H9 (cell line): ENCODE measurements at regions not wholly inside any gene's neighbourhood (a gene's known extent, or its start where the extent isn't known, plus 50 kb on each side); places are given as distances from the start of the nearest gene placed in this dataset.

ENCODE experiments used
- DNase-seq: peaks from one replicate; pipeline ENCODE4 v3.0.0-alpha.2; 2017
- H2AFZ ChIP-seq: one replicate; pipeline ENCODE4 v1.6.1; 2013; ENCODE audit warnings: mild to moderate bottlenecking, low read length, control low read depth, moderate library complexity
- H2AK5ac ChIP-seq: 2 replicates; pipeline ENCODE4 v1.6.1; 2013; ENCODE audit warnings: low read length, control low read depth, mixed read lengths; ENCODE audit not compliant: insufficient read length
- H2BK120ac ChIP-seq: one replicate; pipeline ENCODE4 v1.6.1; 2013; ENCODE audit warnings: low read depth, mild to moderate bottlenecking, low read length, control low read depth, inconsistent platforms; ENCODE audit not compliant: poor library complexity, severe bottlenecking
- H2BK12ac ChIP-seq: 2 replicates; pipeline ENCODE4 v1.6.1; 2013; ENCODE audit warnings: low read length, control low read depth, mixed read lengths, low read depth; ENCODE audit not compliant: insufficient read length
- H2BK15ac ChIP-seq: 2 replicates; pipeline ENCODE4 v1.6.1; 2013; ENCODE audit warnings: low read depth, low read length, control low read depth
- H2BK20ac ChIP-seq: one replicate; pipeline ENCODE4 v1.6.1; 2013; ENCODE audit warnings: low read depth, mild to moderate bottlenecking, low read length, control low read depth, inconsistent platforms; ENCODE audit not compliant: poor library complexity, severe bottlenecking
- H2BK5ac ChIP-seq: 2 replicates; pipeline ENCODE4 v1.6.1; 2013; ENCODE audit warnings: low read length, control low read depth, mixed read lengths; ENCODE audit not compliant: insufficient read length
- H3K14ac ChIP-seq: 2 replicates; pipeline ENCODE4 v1.6.1; 2013; ENCODE audit warnings: low read length, control low read depth; ENCODE audit not compliant: insufficient read depth
- H3K18ac ChIP-seq: 2 replicates; pipeline ENCODE4 v1.6.1; 2013; ENCODE audit warnings: low read depth, mild to moderate bottlenecking, mixed read lengths, low read length, control low read depth; ENCODE audit not compliant: insufficient read length
- H3K23ac ChIP-seq: 2 replicates; pipeline ENCODE4 v1.6.1; 2013; ENCODE audit warnings: low read length, control low read depth, mixed read lengths, low read depth; ENCODE audit not compliant: insufficient read length
- H3K23me2 ChIP-seq: 2 replicates; pipeline ENCODE4 v1.6.1; 2013; ENCODE audit warnings: low read depth, mild to moderate bottlenecking, mixed read lengths, low read length, control low read depth; ENCODE audit not compliant: insufficient read length, poor library complexity, severe bottlenecking
- H3K27ac ChIP-seq: 2 replicates; pipeline ENCODE4 v1.5.1; 2013; ENCODE audit warnings: low read length, control low read depth, mixed read lengths, low read depth; ENCODE audit not compliant: insufficient read length
- H3K27me3 ChIP-seq: 2 replicates; pipeline ENCODE4 v1.6.1; 2013; ENCODE audit warnings: low read length, control low read depth, inconsistent platforms; ENCODE audit not compliant: insufficient read depth
- H3K4ac ChIP-seq: 2 replicates; pipeline ENCODE4 v1.6.1; 2013; ENCODE audit warnings: low read depth, mild to moderate bottlenecking, control low read depth, inconsistent platforms, low read length, moderate library complexity
- H3K4me1 ChIP-seq: 2 replicates; pipeline ENCODE4 v1.6.1; 2013; ENCODE audit warnings: low read length, control low read depth, inconsistent platforms; ENCODE audit not compliant: insufficient read depth
- H3K4me2 ChIP-seq: 2 replicates; pipeline ENCODE4 v1.6.1; 2013; ENCODE audit warnings: low read length, control low read depth, mixed read lengths; ENCODE audit not compliant: insufficient read length, insufficient read depth
- H3K56ac ChIP-seq: 2 replicates; pipeline ENCODE4 v1.6.1; 2013; ENCODE audit warnings: low read depth, mild to moderate bottlenecking, mixed read lengths, low read length, control low read depth; ENCODE audit not compliant: insufficient read length
- H3K79me1 ChIP-seq: 2 replicates; pipeline ENCODE4 v1.6.1; 2013; ENCODE audit warnings: low read depth, mild to moderate bottlenecking, moderate library complexity, low read length, control low read depth, inconsistent platforms; ENCODE audit not compliant: insufficient read depth, poor library complexity, severe bottlenecking
- H3K79me2 ChIP-seq: 2 replicates; pipeline ENCODE4 v1.6.1; 2013; ENCODE audit warnings: low read length, control low read depth, inconsistent platforms; ENCODE audit not compliant: insufficient read depth
- H3K9ac ChIP-seq: 2 replicates; pipeline ENCODE4 v1.6.1; 2013; ENCODE audit warnings: low read length, control low read depth, mixed read lengths; ENCODE audit not compliant: insufficient read length; ENCODE audit errors: extremely low read depth
- H3K9me3 ChIP-seq: one replicate; pipeline ENCODE4 v1.6.1; 2013; ENCODE audit warnings: low read depth, low read length, inconsistent platforms; ENCODE audit not compliant: control insufficient read depth
- H3T11ph ChIP-seq: one replicate; pipeline ENCODE4 v1.6.1; 2013; ENCODE audit warnings: mild to moderate bottlenecking, low read length, control low read depth, inconsistent platforms
- H4K20me1 ChIP-seq: one replicate; pipeline ENCODE4 v1.6.1; 2013; ENCODE audit not compliant: control insufficient read depth, insufficient read length, insufficient read depth
- H4K5ac ChIP-seq: 2 replicates; pipeline ENCODE4 v1.6.1; 2013; ENCODE audit warnings: low read depth, mild to moderate bottlenecking, mixed read lengths, low read length, control low read depth; ENCODE audit not compliant: insufficient read length
- H4K8ac ChIP-seq: replicated peaks from 2 replicates; pipeline ENCODE4 v1.6.1; 2013; ENCODE audit warnings: low read length, control low read depth, mixed read lengths, low read depth; ENCODE audit not compliant: insufficient read length
- H4K91ac ChIP-seq: 2 replicates; pipeline ENCODE4 v1.6.1; 2013; ENCODE audit warnings: low read depth, mild to moderate bottlenecking, moderate library complexity, mixed read lengths, low read length, control low read depth; ENCODE audit not compliant: insufficient read length
- H3K27ac Mint-ChIP-seq, 3 experiments: 2 replicates in 2 of 3; 3 replicates in 1 of 3; pipeline ENCODE4 v1.8.0; 2020 to 2021; ENCODE audit warnings: mixed read lengths in 3 of 3, mild to moderate bottlenecking in 1 of 3, moderate library complexity in 1 of 3
- H3K27me3 Mint-ChIP-seq: 2 replicates; pipeline ENCODE4 v1.8.0; 2021; ENCODE audit warnings: low read depth, mild to moderate bottlenecking, moderate library complexity, mixed read lengths
- H3K36me3 Mint-ChIP-seq, 3 experiments: 2 replicates in 2 of 3; 3 replicates in 1 of 3; pipeline ENCODE4 v1.8.0; 2020 to 2021; ENCODE audit warnings: low read depth in 3 of 3, mixed read lengths in 3 of 3; ENCODE audit not compliant: insufficient read depth in 1 of 3
- H3K4me1 Mint-ChIP-seq, 2 experiments: 2 replicates each; pipeline ENCODE4 v1.8.0; 2020; ENCODE audit warnings: mixed read lengths in 2 of 2
- H3K4me3 Mint-ChIP-seq, 2 experiments: 2 replicates in 1 of 2; 3 replicates in 1 of 2; pipeline ENCODE4 v1.8.0; 2020 to 2021; ENCODE audit warnings: mild to moderate bottlenecking in 2 of 2, mixed read lengths in 2 of 2, moderate library complexity in 1 of 2
- H3K9me3 Mint-ChIP-seq, 2 experiments: 2 replicates in 1 of 2; 3 replicates in 1 of 2; pipeline ENCODE4 v1.8.0; 2020; ENCODE audit warnings: mild to moderate bottlenecking in 2 of 2, mixed read lengths in 2 of 2, moderate library complexity in 1 of 2
- CTCF ChIP-seq: fragments of 200-600 bp; sonication (generic); conservative IDR thresholded peaks from 3 replicates; pipeline ENCODE4 v1.8.0; 2021; ENCODE audit warnings: antibody characterized with exemption, mild to moderate bottlenecking
- WGBS: extraction: QIAGEN DNeasy Blood & Tissue Kit; methylation state at CpG from one replicate; pipeline ENCODE4 v1.1.7; 2013; ENCODE audit warnings: missing lambda C conversion rate, low lambda C conversion rate, mixed read lengths; ENCODE audit not compliant: insufficient read length; ENCODE audit errors: extremely low coverage; 5-methylcytosine and 5-hydroxymethylcytosine counted together

GRCh38 chr3:118110211-118110610, 924.4 kb downstream of the IGSF11 start:
- no peak overlapping the region for H4K91ac ChIP-seq
- H3K23ac ChIP-seq: no peak overlapping the region
- DNase-seq: no peak
- no peaks in the 10 kb centered on the region for H3K27me3 ChIP-seq
- WGBS: no CpG with 5 or more reads among the region's 6 CpGs
- H3K27ac ChIP-seq: no peak overlapping the region
- H2BK5ac ChIP-seq: no peak overlapping the region
- no peak overlapping the region for H2BK15ac ChIP-seq
- no peak overlapping the region for H2BK120ac ChIP-seq
- Mint-ChIP-seq H3K4me1 (peaks cover 18 to 22% of the 10 kb centered on the region in 2 experiments), H3K4me3 (no peak overlapping the region), H3K9me3 (no peaks in the 10 kb centered on the region), H3K27ac (peak overlapping the region in 1 of 3 experiments; percentile 21; a peak in 2 of 7 replicates), H3K36me3 (no peaks in the 10 kb centered on the region), H3K27me3 (no peaks in the 10 kb centered on the region)
- no peak overlapping the region for H3K4me2 ChIP-seq
- H2AFZ ChIP-seq: peak overlapping the region; percentile 65
- H3K56ac ChIP-seq: no peak overlapping the region
- no peaks in the 10 kb centered on the region for H4K20me1 ChIP-seq
- H2BK12ac ChIP-seq: no peak overlapping the region
- no peak overlapping the region for H3K18ac ChIP-seq
- H2AK5ac ChIP-seq: no peak overlapping the region
- H2BK20ac ChIP-seq: no peak overlapping the region
- no peak overlapping the region for H3T11ph ChIP-seq
- no peaks in the 10 kb centered on the region for H3K79me2 ChIP-seq
- no peak overlapping the region for H3K4ac ChIP-seq
- H3K9ac ChIP-seq: no peak overlapping the region
- no peaks in the 10 kb centered on the region for H3K23me2 ChIP-seq
- no peak overlapping the region for H4K5ac ChIP-seq
- H3K79me1 ChIP-seq: no peaks in the 10 kb centered on the region
- no peak overlapping the region for H3K14ac ChIP-seq
- H4K8ac ChIP-seq: no peak overlapping the region
- TF ChIP-seq CTCF: no peak
- H3K4me1 ChIP-seq: no peaks in the 10 kb centered on the region; the same call in 1 of the 2 replicates
- no peaks in the 10 kb centered on the region for H3K9me3 ChIP-seq
